Fibroblast of lung (primary cell): ENCODE measurements at regions not wholly inside any gene's neighbourhood (a gene's known extent, or its start where the extent isn't known, plus 50 kb on each side); places are given as distances from the start of the nearest gene placed in this dataset.

Source experiments
- CTCF ChIP-seq, 2 donors: IDR thresholded peaks in 1 of 2; conservative IDR thresholded peaks in 1 of 2; 1 replicate in 1 of 2; 2 replicates in 1 of 2; pipeline ENCODE4 v1.5.1; 2011 to 2012; ENCODE audit warnings: low read length in 2 of 2, control low read depth in 1 of 2, inconsistent platforms in 1 of 2, low read depth in 1 of 2, mild to moderate bottlenecking in 1 of 2
- EZH2 ChIP-seq: IDR thresholded peaks from 2 replicates; pipeline ENCODE4 v1.5.1; 2012; ENCODE audit warnings: low read length, control low read depth, mild to moderate bottlenecking; ENCODE audit errors: missing control alignments

GRCh38 chr16:80233097-80233835, 307.5 kb upstream of the DYNLRB2 start:
- TF ChIP-seq CTCF (conservative IDR thresholded peaks at IDR 0.05 in 1 of 2, IDR thresholded peaks at IDR 0.05 in 1 of 2; ENCODE audit: low read depth in 1 of 2, low read length in 2 of 2) (no peak), EZH2 (no peak)
